Testis (tissue), 2 donors: ENCODE measurements at regions not wholly inside any gene's neighbourhood (a gene's known extent, or its start where the extent isn't known, plus 50 kb on each side); places are given as distances from the start of the nearest gene placed in this dataset.

Experiments
- DNase-seq: peaks from one replicate; pipeline ENCODE4 v3.0.0-alpha.2; 2019
- H3K27ac ChIP-seq, 2 donors: fragments of 200-600 bp; sonication (generic); one replicate each; pipeline ENCODE4 v1.5.1; 2019
- H3K27me3 ChIP-seq: fragments of 200-600 bp; sonication (generic); one replicate; pipeline ENCODE4 v1.5.1; 2019
- H3K36me3 ChIP-seq: fragments of 200-600 bp; sonication (generic); one replicate; pipeline ENCODE4 v1.5.1; 2017; ENCODE audit warnings: low read depth; ENCODE audit errors: missing control alignments
- H3K4me1 ChIP-seq: fragments of 200-600 bp; sonication (generic); one replicate; pipeline ENCODE4 v1.5.1; 2019
- H3K4me3 ChIP-seq, 2 donors: fragments of 200-600 bp; sonication (generic); one replicate each; pipeline ENCODE4 v1.5.1; 2017 to 2019
- H3K9me3 ChIP-seq: fragments of 200-600 bp; sonication (generic); one replicate; pipeline ENCODE4 v1.5.1; 2017
- POLR2A ChIP-seq: fragments of 450-650 bp; IDR thresholded peaks from one replicate; pipeline ENCODE4 v1.6.1; 2017; ENCODE audit warnings: antibody characterized with exemption, mild to moderate bottlenecking, moderate library complexity
- WGBS, 2 donors: methylation state at CpG; one replicate each; pipeline ENCODE4 v1.1.5; 2018; 5-methylcytosine and 5-hydroxymethylcytosine counted together
- intact Hi-C: fragments of 100-400 bp; cut with DNase I; formaldehyde crosslinking; loops from one replicate; pipeline ENCODE4 v1.15.1; 2023; ENCODE audit warnings: low total_unique reads
- small RNA-seq, 2 donors: library from RNA; depleted of rRNA; stranded (forward); fragments of <200 nt; gene quantifications; one replicate each; pipeline ENCODE3, GENCODE V24; 2016
- TF ChIP-seq, protein P1 (sequence below), 3 experiments: fragments of 450-650 bp in 2 of 3; fragments of 200-600 bp in 1 of 3; sonication (generic) in 1 of 3; IDR thresholded peaks; one replicate each; pipeline ENCODE4 v1.5.1; 2016 to 2019; ENCODE audit warnings: antibody characterized with exemption in 3 of 3, mild to moderate bottlenecking in 2 of 3, moderate library complexity in 1 of 3

DNA sequence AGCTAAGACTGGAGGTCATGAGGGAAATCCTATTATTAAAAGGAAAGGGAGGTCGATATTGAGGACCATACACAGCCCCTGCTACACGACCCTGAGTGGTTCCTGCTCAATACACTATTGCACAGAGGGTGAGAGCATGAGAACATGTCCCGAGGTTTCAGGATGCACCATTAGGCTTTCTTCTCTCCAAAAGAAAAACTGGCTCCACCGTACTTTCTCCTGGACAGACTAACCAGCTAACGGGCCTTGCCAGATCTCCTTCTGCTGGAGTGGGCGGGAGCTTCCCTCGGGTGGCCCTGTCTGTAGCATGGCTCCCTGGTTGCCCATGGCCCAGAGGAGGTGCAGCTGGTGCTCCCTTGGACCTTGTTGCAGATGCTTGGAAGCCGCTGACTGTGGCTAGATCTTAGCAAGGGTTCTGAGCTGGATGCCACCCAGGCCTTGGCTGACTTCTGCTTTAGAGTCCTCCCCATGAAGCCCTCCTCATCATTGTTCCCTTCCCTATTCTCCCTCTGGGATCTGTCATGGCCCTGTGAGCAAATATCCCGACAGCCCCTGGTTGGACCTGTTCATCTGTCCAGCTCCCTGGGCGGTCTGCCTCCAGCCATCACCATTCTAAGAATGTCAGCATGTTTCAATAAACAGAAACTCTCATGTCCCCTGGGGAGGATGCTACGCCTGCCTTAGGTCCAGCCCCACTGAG is 52.9 kb upstream of the SHH start:
- Histone ChIP-seq H3K27ac (no peak overlapping the region), H3K4me3 (no peak overlapping the region), H3K9me3 (no peaks in the 10 kb centered on the region), H3K27me3 (no peaks in the 10 kb centered on the region), H3K36me3 (no peaks in the 10 kb centered on the region), H3K4me1 (no peaks in the 10 kb centered on the region)
- DNase-seq: peak; percentile 8
- TF ChIP-seq, protein P1, sequence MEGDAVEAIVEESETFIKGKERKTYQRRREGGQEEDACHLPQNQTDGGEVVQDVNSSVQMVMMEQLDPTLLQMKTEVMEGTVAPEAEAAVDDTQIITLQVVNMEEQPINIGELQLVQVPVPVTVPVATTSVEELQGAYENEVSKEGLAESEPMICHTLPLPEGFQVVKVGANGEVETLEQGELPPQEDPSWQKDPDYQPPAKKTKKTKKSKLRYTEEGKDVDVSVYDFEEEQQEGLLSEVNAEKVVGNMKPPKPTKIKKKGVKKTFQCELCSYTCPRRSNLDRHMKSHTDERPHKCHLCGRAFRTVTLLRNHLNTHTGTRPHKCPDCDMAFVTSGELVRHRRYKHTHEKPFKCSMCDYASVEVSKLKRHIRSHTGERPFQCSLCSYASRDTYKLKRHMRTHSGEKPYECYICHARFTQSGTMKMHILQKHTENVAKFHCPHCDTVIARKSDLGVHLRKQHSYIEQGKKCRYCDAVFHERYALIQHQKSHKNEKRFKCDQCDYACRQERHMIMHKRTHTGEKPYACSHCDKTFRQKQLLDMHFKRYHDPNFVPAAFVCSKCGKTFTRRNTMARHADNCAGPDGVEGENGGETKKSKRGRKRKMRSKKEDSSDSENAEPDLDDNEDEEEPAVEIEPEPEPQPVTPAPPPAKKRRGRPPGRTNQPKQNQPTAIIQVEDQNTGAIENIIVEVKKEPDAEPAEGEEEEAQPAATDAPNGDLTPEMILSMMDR (IDR thresholded peaks at IDR 0.05): no peak
- TF ChIP-seq POLR2A: no peak
- intact Hi-C loops: no loop called here
- WGBS, 2 donors: 85 to 88% methylated on average over 6 to 11 of the region's 11 CpGs

DNA sequence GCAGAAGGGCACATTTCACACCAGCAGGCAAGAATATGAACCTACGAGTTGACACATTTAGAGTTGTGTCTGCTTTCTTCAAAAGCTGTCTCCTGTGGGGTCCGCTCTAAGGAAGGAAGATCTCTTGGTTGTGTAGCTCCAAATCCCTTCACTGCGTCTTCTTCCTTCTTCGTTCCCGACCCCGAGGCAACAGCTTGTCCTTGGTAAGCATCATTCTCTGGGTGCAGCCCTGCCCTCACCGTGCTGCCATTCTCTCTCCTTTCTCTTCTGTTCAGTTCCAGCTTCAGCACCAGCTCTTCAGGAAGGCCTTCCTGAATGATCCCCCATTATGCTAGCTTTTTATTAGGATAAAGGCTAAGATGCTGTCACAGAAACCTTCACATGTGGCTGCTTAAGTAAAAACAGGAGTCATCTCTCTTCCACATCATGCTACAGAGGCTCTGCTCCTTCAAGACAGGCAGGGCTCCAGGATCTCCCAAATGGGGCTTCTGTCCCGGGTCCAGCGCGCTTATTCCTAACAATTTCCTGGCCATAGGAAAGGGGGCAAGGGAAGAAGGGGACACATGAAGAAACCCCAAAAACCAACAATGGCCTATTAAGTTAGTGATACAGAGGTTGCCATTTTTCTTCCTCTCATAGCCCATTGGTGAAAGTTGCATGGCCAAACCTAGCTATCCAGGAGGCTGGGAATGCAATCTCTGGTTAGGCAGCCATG is 52.2 kb upstream of the SHH start:
- Histone ChIP-seq H3K36me3 (no peaks in the 10 kb centered on the region), H3K4me1 (no peaks in the 10 kb centered on the region), H3K9me3 (no peaks in the 10 kb centered on the region), H3K27ac (no peak overlapping the region), H3K4me3 (no peak overlapping the region), H3K27me3 (no peaks in the 10 kb centered on the region)
- TF ChIP-seq, protein P1 (IDR thresholded peaks at IDR 0.05): no peak
- TF ChIP-seq POLR2A: no peak
- DNase-seq: peak; percentile 8
- WGBS, 2 donors: 83 to 85% methylated on average over 9 to 10 of the region's 10 CpGs
- intact Hi-C loops: no loop called here

DNA sequence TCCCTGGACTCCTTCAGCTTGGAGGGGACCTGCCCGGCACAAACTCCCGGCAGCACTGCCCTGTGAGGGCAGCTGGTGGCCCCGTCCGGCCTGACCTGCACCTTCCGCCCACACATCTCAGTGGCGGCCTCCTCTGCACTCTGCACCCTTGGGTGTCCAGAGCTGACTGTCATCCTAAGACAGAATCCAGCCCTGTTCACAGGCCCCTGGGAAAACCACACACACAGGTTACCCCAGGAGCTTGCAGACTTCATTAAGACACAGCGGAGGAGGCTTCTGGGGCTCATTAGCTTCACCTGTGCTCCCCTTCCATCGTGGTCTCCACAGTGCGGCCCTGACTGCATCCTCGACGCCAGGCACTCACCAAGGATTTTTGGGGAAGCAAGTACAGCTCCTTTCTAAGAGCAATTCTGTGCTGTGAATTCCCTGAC is 51.5 kb upstream of the SHH start:
- Histone ChIP-seq H3K9me3 (no peaks in the 10 kb centered on the region), H3K36me3 (no peaks in the 10 kb centered on the region), H3K4me3 (no peak overlapping the region), H3K27me3 (no peaks in the 10 kb centered on the region), H3K27ac (no peak overlapping the region), H3K4me1 (no peaks in the 10 kb centered on the region)
- TF ChIP-seq, protein P1 (IDR thresholded peaks at IDR 0.05): no peak
- no peak for TF ChIP-seq POLR2A
- intact Hi-C loops: no loop called here
- WGBS, 2 donors: 85 to 90% methylated on average over 11 of the region's 11 CpGs
- DNase-seq: peak; percentile 7

DNA sequence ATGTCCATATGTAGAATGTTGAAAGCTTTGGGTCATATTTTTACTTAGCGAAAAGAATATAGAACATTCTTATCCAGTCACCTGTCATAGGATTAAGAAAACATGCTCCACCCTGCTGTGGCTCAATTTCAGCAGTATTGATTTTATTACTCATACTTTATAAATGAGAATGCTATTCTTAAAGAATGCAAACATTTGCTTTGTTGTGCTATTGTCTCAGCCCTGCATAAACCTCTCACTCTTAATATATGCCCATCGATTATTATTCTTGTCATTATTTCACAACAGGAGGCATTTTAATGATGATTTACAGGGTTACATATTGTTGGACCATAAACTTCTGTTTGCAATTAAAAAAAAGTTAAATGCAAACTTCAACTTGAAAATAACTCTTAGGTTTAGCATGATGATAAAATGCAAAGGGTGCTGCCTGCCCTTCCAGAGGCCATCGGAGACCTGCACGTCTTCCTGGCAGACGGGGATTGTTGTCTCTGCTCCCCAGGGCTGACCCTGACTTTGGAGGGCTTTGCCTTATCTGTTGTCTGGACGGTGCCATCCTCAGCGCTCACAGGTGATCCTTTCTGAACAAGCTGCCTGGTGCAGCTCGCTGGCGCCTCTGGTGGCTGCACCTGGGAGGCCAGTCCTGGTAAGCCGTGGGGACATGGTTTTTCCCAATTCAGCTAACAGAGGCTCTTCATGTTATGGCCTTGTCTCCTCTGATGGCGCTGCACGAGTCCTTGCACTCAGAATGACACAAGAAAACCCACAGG is 50.0 kb upstream of the SHH start:
- DNase-seq: peak; percentile 5
- no peak for TF ChIP-seq POLR2A
- TF ChIP-seq, protein P1 (IDR thresholded peaks at IDR 0.05): no peak

More for the DNA sequence above, 50.0 kb upstream of the SHH start:
- Histone ChIP-seq H3K4me3 (no peak overlapping the region), H3K27me3 (no peaks in the 10 kb centered on the region), H3K27ac (no peak overlapping the region), H3K9me3 (no peaks in the 10 kb centered on the region), H3K4me1 (no peaks in the 10 kb centered on the region), H3K36me3 (no peaks in the 10 kb centered on the region)
- intact Hi-C loops: no loop called here
- WGBS, 2 donors: 73 to 81% methylated on average over 8 to 12 of the region's 12 CpGs

Small RNA genes lying in the stretch of these regions (small RNA-seq; reads per million reads assigned to genes)
- 0 reads per million in 2 donors for gene AC093813.1
- gene RF00019: 0 reads per million in 2 donors
